B cell (primary cell): ENCODE measurements at regions not wholly inside any gene's neighbourhood (a gene's known extent, or its start where the extent isn't known, plus 50 kb on each side); places are given as distances from the start of the nearest gene placed in this dataset.

Experiments
- ATAC-seq: fragments of 200-7000 bp; cut with Tn5 transposase; one replicate; pipeline ENCODE4 v1.10.0; 2021; ENCODE audit warnings: low read depth, mild to moderate bottlenecking, moderate number of reproducible peaks, moderate library complexity
- CTCF ChIA-PET: fragments of 350-600 bp; sonication (Branson Sonifier 250); formaldehyde crosslinking; loops from one replicate; lab custom pipeline; 2021; ENCODE audit warnings: antibody characterized with exemption, inconsistent platforms; lab: Charles Lee
- POLR2A ChIA-PET: fragments of 350-600 bp; sonication (Branson Sonifier 250); formaldehyde crosslinking; loops from one replicate; lab custom pipeline; 2021; ENCODE audit warnings: antibody characterized with exemption; lab: Charles Lee
- DNase-seq: peaks from one replicate; pipeline ENCODE4 v3.0.0; 2013
- H2AFZ ChIP-seq: 2 replicates; pipeline ENCODE4 v1.6.1; 2012; ENCODE audit warnings: mild to moderate bottlenecking, low read depth, low read length; ENCODE audit not compliant: insufficient read depth, poor library complexity, severe bottlenecking
- H3K27ac ChIP-seq, 2 donors: 1 replicate in 1 of 2; 2 replicates in 1 of 2; pipeline ENCODE4 v1.5.1; 2012 to 2013; ENCODE audit warnings: low read length in 2 of 2, mild to moderate bottlenecking in 2 of 2, moderate library complexity in 1 of 2
- H3K27me3 ChIP-seq, 4 experiments: fragments of 200-600 bp in 1 of 4; sonication (generic) in 1 of 4; replicated peaks in 1 of 4; 1 replicate in 2 of 4; 2 replicates in 2 of 4; pipeline versions ENCODE4 v1.6.1 to v1.7.0; 2013 to 2016; ENCODE audit warnings: low read length in 3 of 4, mild to moderate bottlenecking in 2 of 4, mixed read lengths in 1 of 4, moderate library complexity in 1 of 4; ENCODE audit not compliant: insufficient read depth in 4 of 4, control insufficient read depth in 3 of 4; ENCODE audit errors: control extremely low read depth in 1 of 4
- H3K36me3 ChIP-seq, 2 experiments: replicated peaks in 1 of 2; 1 replicate in 1 of 2; 2 replicates in 1 of 2; pipeline versions ENCODE4 v1.6.1 to v1.7.1; 2013; ENCODE audit warnings: low read length in 1 of 2; ENCODE audit not compliant: insufficient read depth in 2 of 2, control insufficient read depth in 1 of 2; ENCODE audit errors: control extremely low read depth in 1 of 2, extremely low read depth in 1 of 2
- H3K4me1 ChIP-seq, 2 donors: fragments of 200-600 bp in 1 of 2; sonication (generic) in 1 of 2; 1 replicate in 1 of 2; 2 replicates in 1 of 2; pipeline versions ENCODE4 v1.5.1 to v1.6.1; 2013 to 2017; ENCODE audit warnings: low read length in 2 of 2; ENCODE audit not compliant: control insufficient read depth in 2 of 2, insufficient read depth in 2 of 2
- H3K4me2 ChIP-seq: replicated peaks from 2 replicates; pipeline ENCODE3; 2012; ENCODE audit warnings: mild to moderate bottlenecking, low read depth, low read length; ENCODE audit not compliant: poor library complexity, severe bottlenecking
- H3K4me3 ChIP-seq, 5 experiments: fragments of 200-600 bp in 1 of 5; sonication (generic) in 1 of 5; 1 replicate in 3 of 5; 2 replicates in 2 of 5; pipeline versions ENCODE4 v1.5.1 to v1.7.0; 2011 to 2016; ENCODE audit warnings: low read length in 4 of 5, mild to moderate bottlenecking in 4 of 5, low read depth in 2 of 5, control low read depth in 1 of 5, moderate library complexity in 1 of 5; ENCODE audit not compliant: insufficient read depth in 1 of 5; ENCODE audit errors: control extremely low read depth in 1 of 5, extremely low read depth in 1 of 5
- H3K79me2 ChIP-seq: fragments of 200-600 bp; sonication (generic); one replicate; pipeline ENCODE4 v1.6.0; 2016; ENCODE audit warnings: low read length; ENCODE audit not compliant: control insufficient read depth, insufficient read depth
- H3K9ac ChIP-seq: fragments of 200-600 bp; sonication (generic); 2 replicates; pipeline ENCODE4 v1.6.1; 2017; ENCODE audit warnings: mild to moderate bottlenecking, low read length, moderate library complexity
- H3K9me3 ChIP-seq, 3 donors: one replicate each; pipeline versions ENCODE4 v1.6.1 to v1.7.1; 2013; ENCODE audit warnings: low read length in 2 of 3; ENCODE audit not compliant: control insufficient read depth in 2 of 3, insufficient read depth in 1 of 3; ENCODE audit errors: control extremely low read depth in 1 of 3
- H4K20me1 ChIP-seq: 2 replicates; pipeline ENCODE4 v1.6.0; 2012; ENCODE audit warnings: mild to moderate bottlenecking, low read length; ENCODE audit not compliant: insufficient read depth, control insufficient read depth, poor library complexity, severe bottlenecking
- H3K27ac Mint-ChIP-seq: one replicate; pipeline ENCODE4 v1.8.0; 2021; ENCODE audit warnings: mixed read lengths
- H3K27me3 Mint-ChIP-seq: one replicate; pipeline ENCODE4 v1.8.0; 2021; ENCODE audit warnings: mixed read lengths
- H3K4me1 Mint-ChIP-seq: one replicate; pipeline ENCODE4 v1.8.0; 2021; ENCODE audit warnings: mixed read lengths
- H3K4me3 Mint-ChIP-seq: one replicate; pipeline ENCODE4 v1.8.0; 2021; ENCODE audit warnings: mixed read lengths
- H3K9me3 Mint-ChIP-seq: one replicate; pipeline ENCODE4 v1.8.0; 2022; ENCODE audit warnings: mixed read lengths; ENCODE audit not compliant: insufficient read depth
- CTCF ChIP-seq: fragments of 200-600 bp; IDR thresholded peaks from one replicate; pipeline ENCODE4 v1.8.0; 2022; ENCODE audit warnings: antibody characterized with exemption, mild to moderate bottlenecking
- EZH2 ChIP-seq: IDR thresholded peaks from 2 replicates; pipeline ENCODE4 v1.6.1; 2012; ENCODE audit warnings: borderline replicate concordance, low read depth, mild to moderate bottlenecking, moderate library complexity, low read length; ENCODE audit not compliant: insufficient read depth, poor library complexity, severe bottlenecking
- WGBS: methylation state at CpG from one replicate; pipeline ENCODE4 v1.1.5; 2013; ENCODE audit warnings: missing lambda C conversion rate; ENCODE audit not compliant: insufficient coverage; 5-methylcytosine and 5-hydroxymethylcytosine counted together
- intact Hi-C: fragments of 100-400 bp; cut with micrococcal nuclease; formaldehyde crosslinking; loops from one replicate; pipeline ENCODE4 v1.10.0; 2022

DNA sequence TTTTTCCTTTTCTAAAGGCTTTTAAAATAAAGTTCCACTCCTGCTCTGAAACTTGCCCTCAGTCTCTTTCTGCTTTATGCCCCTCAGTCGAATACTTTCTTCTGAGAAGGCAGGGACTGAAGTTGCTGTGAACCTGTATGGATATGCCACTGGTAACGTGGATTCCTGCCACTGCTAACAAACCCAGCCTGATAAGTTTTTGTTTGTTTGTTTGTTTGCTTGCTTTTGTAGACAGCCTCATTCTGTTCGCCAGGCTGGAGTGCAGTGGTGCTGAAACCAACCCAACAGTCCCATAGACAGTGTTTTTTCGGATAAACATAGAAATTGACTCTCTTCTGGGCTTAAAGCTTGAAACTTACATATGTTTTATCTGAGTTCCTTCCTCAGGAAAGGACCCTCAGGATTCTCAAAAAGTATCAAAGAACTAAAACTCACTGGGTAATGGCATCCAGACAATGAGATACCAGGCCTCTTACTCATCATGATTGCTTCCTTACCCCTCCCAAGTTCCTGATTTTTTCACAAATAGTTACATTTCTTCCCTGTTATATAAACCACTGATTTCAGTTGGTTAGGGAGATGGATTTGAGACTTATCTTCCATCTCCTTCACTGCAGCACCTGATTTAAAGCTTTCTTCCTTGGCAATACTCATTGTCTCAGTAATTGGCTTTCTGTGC is 273.6 kb downstream of the SDHAF3 start:
- Histone ChIP-seq H3K4me2 (no peak overlapping the region), H3K4me1 (no peaks in the 10 kb centered on the region), H3K79me2 (no peaks in the 10 kb centered on the region), H3K36me3 (no peaks in the 10 kb centered on the region), H2AFZ (no peak overlapping the region), H4K20me1 (no peaks in the 10 kb centered on the region), H3K4me3 (no peak overlapping the region), H3K27ac (no peak overlapping the region), H3K9ac (no peak overlapping the region), H3K27me3 (no peaks in the 10 kb centered on the region), H3K9me3 (peaks cover 0 to 4% (median 0%) of the 10 kb centered on the region in 3 donors)
- Mint-ChIP-seq H3K4me3 (no peak overlapping the region), H3K27ac (no peak overlapping the region), H3K9me3 (peaks cover 4% of the 10 kb centered on the region), H3K27me3 (no peaks in the 10 kb centered on the region), H3K4me1 (no peaks in the 10 kb centered on the region)
- DNase-seq (no peak), ATAC-seq (no peak)
- WGBS = 90% methylated on average over 2 of the region's 4 CpGs
- ChIA-PET POLR2A (no interaction called here), CTCF (no interaction called here)
- intact Hi-C loops = no loop called here
- TF ChIP-seq EZH2 = no peak
- no peak for TF ChIP-seq CTCF

- H4K20me1 ChIP-seq = no peaks in the 10 kb centered on the region
- H3K27ac Mint-ChIP-seq = no peak overlapping the region
- no peaks in the 10 kb centered on the region for H3K9me3 ChIP-seq
- no peak overlapping the region for H2AFZ ChIP-seq
- no peak overlapping the region for H3K4me2 ChIP-seq
- H3K27ac ChIP-seq = no peak overlapping the region
- peaks cover 9% of the 10 kb centered on the region for H3K27me3 Mint-ChIP-seq
- intact Hi-C loops = no loop called here
- H3K4me1 Mint-ChIP-seq = no peaks in the 10 kb centered on the region
- no peak for DNase-seq
- H3K79me2 ChIP-seq = no peaks in the 10 kb centered on the region
- no peak for ATAC-seq
- H3K9ac ChIP-seq = no peak overlapping the region
- no peaks in the 10 kb centered on the region for H3K9me3 Mint-ChIP-seq
- H3K4me3 ChIP-seq = no peak overlapping the region
- H3K4me1 ChIP-seq = no peaks in the 10 kb centered on the region
- no peaks in the 10 kb centered on the region for H3K36me3 ChIP-seq
- no peak overlapping the region for H3K4me3 Mint-ChIP-seq
- TF ChIP-seq CTCF = no peak
- no peak for TF ChIP-seq EZH2
- CTCF ChIA-PET = interaction anchor here (0.6 kb wide), 1 partner anchor 1325 kb away, joined by 3 read pairs; no protein-coding TSS in a partner anchor
- POLR2A ChIA-PET = no interaction called here
- WGBS = 76% methylated on average over 3 of the region's 5 CpGs
- no peaks in the 10 kb centered on the region for H3K27me3 ChIP-seq
Measured at GRCh38 chr7:97401398-97401797, 283.9 kb downstream of the SDHAF3 start.
